Neuronal stem cell (in vitro differentiated cells): ENCODE measurements at regions not wholly inside any gene's neighbourhood (a gene's known extent, or its start where the extent isn't known, plus 50 kb on each side); places are given as distances from the start of the nearest gene placed in this dataset.
A peak's percentile ranks its signal among the peaks of the same experiment; 100 is the strongest.

ENCODE experiments used
- DNase-seq: peaks from one replicate; pipeline ENCODE4 v3.0.0-alpha.2; 2013; ENCODE audit warnings: low spot score
- H2AFZ ChIP-seq: one replicate; pipeline ENCODE4 v1.6.1; 2013; ENCODE audit warnings: mild to moderate bottlenecking, low read length, inconsistent platforms
- H2AK5ac ChIP-seq: 2 replicates; pipeline ENCODE4 v1.6.1; 2013; ENCODE audit warnings: low read depth, mild to moderate bottlenecking, inconsistent platforms, low read length, moderate library complexity, mixed read lengths
- H2BK120ac ChIP-seq: 2 replicates; pipeline ENCODE4 v1.6.1; 2013; ENCODE audit warnings: low read depth, mild to moderate bottlenecking, inconsistent platforms, low read length, moderate library complexity, mixed read lengths
- H2BK12ac ChIP-seq: one replicate; pipeline ENCODE4 v1.6.1; 2013; ENCODE audit warnings: low read length, inconsistent platforms
- H2BK15ac ChIP-seq: 2 replicates; pipeline ENCODE4 v1.6.1; 2013; ENCODE audit warnings: mild to moderate bottlenecking, low read length, inconsistent platforms, mixed read lengths
- H2BK5ac ChIP-seq: one replicate; pipeline ENCODE4 v1.6.1; 2013; ENCODE audit warnings: inconsistent platforms, mild to moderate bottlenecking, low read length, moderate library complexity
- H3K14ac ChIP-seq: one replicate; pipeline ENCODE4 v1.6.1; 2013; ENCODE audit warnings: low read length, inconsistent platforms
- H3K18ac ChIP-seq: 2 replicates; pipeline ENCODE4 v1.6.1; 2013; ENCODE audit warnings: low read length, inconsistent platforms
- H3K23ac ChIP-seq: 2 replicates; pipeline ENCODE4 v1.6.1; 2013; ENCODE audit warnings: low read depth, mild to moderate bottlenecking, mixed read lengths, low read length, inconsistent platforms; ENCODE audit not compliant: poor library complexity
- H3K27ac ChIP-seq: replicated peaks from 3 replicates; pipeline ENCODE4 v1.5.1; 2013; ENCODE audit warnings: low read length, inconsistent platforms
- H3K27me3 ChIP-seq, 3 experiments: 2 replicates each; pipeline ENCODE4 v1.6.1; 2013; ENCODE audit warnings: low read length in 3 of 3, mild to moderate bottlenecking in 2 of 3, inconsistent platforms in 1 of 3, low read depth in 1 of 3, mixed read lengths in 1 of 3, moderate library complexity in 1 of 3; ENCODE audit not compliant: control insufficient read depth in 3 of 3, insufficient read depth in 3 of 3
- H3K36me3 ChIP-seq, 2 donors: replicated peaks in 1 of 2; 2 replicates each; pipeline ENCODE4 v1.6.1; 2013; ENCODE audit warnings: low read length in 2 of 2; ENCODE audit not compliant: control insufficient read depth in 2 of 2, insufficient read depth in 2 of 2
- H3K4ac ChIP-seq: 2 replicates; pipeline ENCODE4 v1.6.1; 2013; ENCODE audit warnings: inconsistent platforms, mild to moderate bottlenecking, low read length, moderate library complexity
- H3K4me1 ChIP-seq, 2 donors: 1 replicate in 1 of 2; 2 replicates in 1 of 2; pipeline ENCODE4 v1.6.1; 2013; ENCODE audit warnings: low read length in 2 of 2, low read depth in 1 of 2; ENCODE audit not compliant: control insufficient read depth in 2 of 2, insufficient read depth in 1 of 2
- H3K4me2 ChIP-seq: one replicate; pipeline ENCODE4 v1.6.1; 2013; ENCODE audit warnings: mild to moderate bottlenecking, low read length, inconsistent platforms; ENCODE audit not compliant: insufficient read depth, poor library complexity, severe bottlenecking
- H3K4me3 ChIP-seq, 2 donors: 2 replicates each; pipeline ENCODE4 v1.5.1; 2013; ENCODE audit warnings: low read length in 2 of 2, mild to moderate bottlenecking in 2 of 2, inconsistent platforms in 1 of 2, moderate library complexity in 1 of 2
- H3K79me1 ChIP-seq: one replicate; pipeline ENCODE4 v1.6.1; 2013; ENCODE audit warnings: low read depth, mild to moderate bottlenecking, inconsistent platforms, low read length, moderate library complexity
- H3K9ac ChIP-seq: one replicate; pipeline ENCODE4 v1.6.1; 2013; ENCODE audit warnings: mild to moderate bottlenecking, low read depth, low read length, inconsistent platforms; ENCODE audit not compliant: poor library complexity
- H3K9me3 ChIP-seq, 2 donors: replicated peaks in 1 of 2; 2 replicates each; pipeline versions ENCODE3 to v1.6.1; 2013; ENCODE audit warnings: low read length in 2 of 2, mild to moderate bottlenecking in 2 of 2, inconsistent platforms in 1 of 2, low read depth in 1 of 2, mixed read lengths in 1 of 2, moderate library complexity in 1 of 2; ENCODE audit not compliant: control insufficient read depth in 2 of 2, insufficient read depth in 1 of 2
- H4K8ac ChIP-seq: one replicate; pipeline ENCODE4 v1.6.1; 2013; ENCODE audit warnings: low read depth, mild to moderate bottlenecking, inconsistent platforms, low read length, moderate library complexity
- H4K91ac ChIP-seq: one replicate; pipeline ENCODE4 v1.6.1; 2013; ENCODE audit warnings: low read length, low read depth, mild to moderate bottlenecking, inconsistent platforms; ENCODE audit not compliant: poor library complexity
- WGBS, 2 donors: extraction: QIAGEN DNeasy Blood & Tissue Kit; methylation state at CpG; one replicate each; pipeline ENCODE4 v1.1.7; 2013; ENCODE audit warnings: missing lambda C conversion rate in 2 of 2, mixed read lengths in 1 of 2; ENCODE audit not compliant: insufficient read length in 2 of 2, insufficient replicate concordance in 1 of 2; ENCODE audit errors: extremely low coverage in 2 of 2; 5-methylcytosine and 5-hydroxymethylcytosine counted together

DNA sequence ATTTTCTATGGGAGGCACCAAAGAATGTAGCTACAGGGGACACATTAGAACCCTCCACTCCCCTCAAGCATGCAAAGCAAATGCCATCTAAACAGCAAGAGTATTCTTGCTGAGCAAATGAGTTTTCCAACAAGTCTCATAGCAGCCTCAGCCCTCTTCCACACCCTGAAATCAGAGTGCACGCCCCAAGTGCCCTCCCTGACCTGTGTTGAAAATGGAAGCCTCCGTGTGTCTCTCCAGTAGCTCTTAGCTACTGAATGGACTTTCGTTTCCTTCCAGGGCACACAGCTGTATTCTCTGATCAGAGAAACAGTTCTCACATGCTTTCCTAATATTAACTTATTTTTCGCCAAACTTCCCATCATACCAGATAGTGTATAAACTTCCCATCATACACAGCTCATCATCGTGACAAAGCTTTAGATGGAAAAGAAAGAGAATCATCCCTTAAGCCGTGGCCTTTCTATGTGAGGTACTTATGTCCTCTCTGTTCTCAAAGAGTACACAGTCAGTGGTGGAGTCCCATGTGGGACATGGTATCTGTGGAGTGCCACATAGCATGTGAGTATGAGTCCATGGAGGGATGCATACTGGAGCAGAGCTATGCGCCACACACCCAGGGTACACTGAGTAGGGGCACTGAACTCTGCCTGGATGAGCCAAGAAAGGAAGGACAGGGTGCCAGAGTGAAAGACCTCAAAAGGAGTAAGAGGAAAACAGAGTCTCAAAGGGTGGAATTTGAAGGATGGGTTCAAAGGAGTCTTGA is 434.5 kb downstream of the MCTP2 start:
- Histone ChIP-seq H2AK5ac (no peak overlapping the region), H2BK12ac (no peak overlapping the region), H2BK15ac (no peak overlapping the region), H3K4me3 (no peak overlapping the region), H3K27me3 (no peaks in the 10 kb centered on the region), H3K36me3 (no peaks in the 10 kb centered on the region), H4K8ac (no peak overlapping the region), H3K9me3 (no peaks in the 10 kb centered on the region), H3K4me1 (no peaks in the 10 kb centered on the region), H3K4me2 (no peak overlapping the region), H3K14ac (no peak overlapping the region), H3K23ac (no peak overlapping the region), H3K18ac (no peak overlapping the region), H4K91ac (no peak overlapping the region), H3K9ac (no peak overlapping the region), H3K4ac (no peak overlapping the region), H2BK120ac (no peak overlapping the region), H3K27ac (no peak overlapping the region), H2AFZ (no peak overlapping the region), H3K79me1 (no peaks in the 10 kb centered on the region), H2BK5ac (no peak overlapping the region)
- WGBS, 2 donors = no CpG with 5 or more reads among the region's 7 CpGs
- DNase-seq = no peak

DNA sequence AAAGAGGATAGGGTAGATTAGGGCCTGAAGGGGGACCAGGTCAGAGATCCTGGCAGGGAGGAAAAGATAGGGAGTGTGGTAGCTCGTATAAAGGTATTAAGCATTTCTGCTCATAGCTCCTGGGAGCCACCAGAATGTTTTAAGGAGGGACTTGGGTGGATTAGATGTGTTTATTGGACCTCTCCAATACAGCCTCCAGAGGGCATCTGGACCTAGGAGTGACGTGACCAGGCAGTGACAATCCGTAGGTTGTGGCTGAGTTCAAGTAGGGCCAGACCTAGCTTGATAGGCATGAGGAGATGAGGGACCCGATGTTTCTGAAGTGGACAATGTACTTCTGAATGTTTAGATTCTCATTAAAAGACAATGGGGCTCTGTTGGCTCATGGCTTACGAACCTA is 435.2 kb downstream of the MCTP2 start:
- no peak overlapping the region for H4K91ac ChIP-seq
- H2BK12ac ChIP-seq = no peak overlapping the region
- no peak overlapping the region for H2BK120ac ChIP-seq
- no peaks in the 10 kb centered on the region for H3K27me3 ChIP-seq
- no peaks in the 10 kb centered on the region for H3K79me1 ChIP-seq
- no peak overlapping the region for H2AK5ac ChIP-seq
- no peak overlapping the region for H4K8ac ChIP-seq
- no peak overlapping the region for H3K4me3 ChIP-seq
- peaks cover under 1 to 3% of the 10 kb centered on the region in 2 donors for H3K4me1 ChIP-seq
- no peaks in the 10 kb centered on the region for H3K36me3 ChIP-seq
- H2AFZ ChIP-seq = no peak overlapping the region
- H3K27ac ChIP-seq = no peak overlapping the region
- no peak overlapping the region for H3K4ac ChIP-seq
- no peak overlapping the region for H3K23ac ChIP-seq
- no peak overlapping the region for H3K9ac ChIP-seq
- no peak overlapping the region for H3K4me2 ChIP-seq
- no peak overlapping the region for H2BK15ac ChIP-seq
- H3K14ac ChIP-seq = no peak overlapping the region
- no peaks in the 10 kb centered on the region for H3K9me3 ChIP-seq
- WGBS, 2 donors = no CpG with 5 or more reads among the region's 5 CpGs
- DNase-seq = no peak
- H2BK5ac ChIP-seq = no peak overlapping the region
- no peak overlapping the region for H3K18ac ChIP-seq

DNA sequence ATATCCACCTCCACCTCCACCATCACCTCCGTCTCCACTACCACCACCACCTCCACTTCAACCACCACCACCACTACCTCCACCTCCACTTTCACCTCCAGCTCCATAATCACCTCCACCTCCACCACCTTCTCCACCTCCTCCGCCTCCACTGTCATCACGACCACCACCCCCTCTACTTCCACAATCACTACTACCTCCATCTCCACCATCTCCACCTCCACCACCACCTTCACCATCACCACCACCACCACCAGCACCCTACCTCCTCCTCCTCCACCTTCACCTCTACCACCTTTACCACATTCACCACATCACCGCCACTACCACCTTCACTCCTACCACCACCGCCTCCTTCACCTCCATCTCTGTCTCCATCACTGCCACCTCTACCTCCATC is 435.7 kb downstream of the MCTP2 start:
- Histone ChIP-seq H3K9ac (no peak overlapping the region), H3K14ac (no peak overlapping the region), H3K27ac (no peak overlapping the region), H2BK15ac (no peak overlapping the region), H3K4me2 (no peak overlapping the region), H3K4me3 (no peak overlapping the region), H4K91ac (no peak overlapping the region), H2BK5ac (no peak overlapping the region), H3K23ac (no peak overlapping the region), H4K8ac (no peak overlapping the region), H3K79me1 (no peaks in the 10 kb centered on the region), H3K18ac (peak overlapping the region; percentile 27), H3K4me1 (peaks cover 2 to 8% of the 10 kb centered on the region in 2 donors), H2AK5ac (no peak overlapping the region), H3K4ac (no peak overlapping the region), H2BK120ac (no peak overlapping the region), H2AFZ (no peak overlapping the region), H2BK12ac (peak overlapping the region; percentile 80), H3K27me3 (no peaks in the 10 kb centered on the region), H3K9me3 (no peaks in the 10 kb centered on the region), H3K36me3 (no peaks in the 10 kb centered on the region)
- WGBS, 2 donors = 100% methylated on average over 3 of the region's 5 CpGs; no CpG with 5 or more reads in 1 of the 2 donors
- DNase-seq = no peak

DNA sequence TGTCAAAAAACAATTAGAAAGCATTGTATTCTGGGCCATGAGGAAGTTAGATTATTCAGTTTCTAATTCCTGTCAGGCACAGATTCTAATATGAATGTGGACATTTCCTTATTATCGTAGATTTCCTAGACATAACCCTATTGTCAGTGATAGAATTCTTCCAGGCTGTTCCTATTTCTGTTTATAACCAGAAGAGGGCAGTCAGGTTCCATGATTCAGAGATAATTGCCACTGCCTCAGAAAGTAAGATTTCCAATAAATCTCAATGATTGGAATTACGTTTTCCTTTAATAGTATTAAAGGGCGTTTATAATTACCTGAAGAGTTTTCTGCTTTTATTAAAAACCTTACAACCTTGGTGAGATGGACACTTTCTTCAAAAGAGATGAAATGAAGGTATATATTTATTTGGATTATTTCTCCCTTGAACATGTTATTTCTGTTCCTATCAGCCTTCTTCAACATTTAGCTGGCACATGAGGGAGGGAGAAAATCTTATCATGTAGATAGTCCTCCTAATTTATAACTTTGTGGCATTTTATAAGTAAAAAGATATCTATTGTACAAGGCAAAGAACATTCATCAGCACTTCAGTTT is 439.2 kb downstream of the MCTP2 start:
- Histone ChIP-seq H2BK120ac (no peak overlapping the region), H3K27ac (no peak overlapping the region), H3K9ac (no peak overlapping the region), H2BK12ac (no peak overlapping the region), H2BK5ac (no peak overlapping the region), H3K79me1 (no peaks in the 10 kb centered on the region), H3K9me3 (no peaks in the 10 kb centered on the region), H3K18ac (no peak overlapping the region), H3K14ac (no peak overlapping the region), H3K4me1 (peaks cover 8% of the 10 kb centered on the region in 2 donors), H2AK5ac (no peak overlapping the region), H3K4ac (no peak overlapping the region), H3K4me3 (no peak overlapping the region), H2AFZ (no peak overlapping the region), H2BK15ac (no peak overlapping the region), H4K8ac (no peak overlapping the region), H3K27me3 (no peaks in the 10 kb centered on the region), H4K91ac (no peak overlapping the region), H3K23ac (no peak overlapping the region), H3K36me3 (no peaks in the 10 kb centered on the region), H3K4me2 (no peak overlapping the region)
- WGBS, 2 donors = no CpG with 5 or more reads among the region's 3 CpGs
- peak; percentile 60 for DNase-seq
